ENCODE measurements at regions not wholly inside any gene's neighbourhood (a gene's known extent, or its start where the extent isn't known, plus 50 kb on each side); places are given as distances from the start of the nearest gene placed in this dataset.
"Not testable (repeated sequence)": the region's sequence is repeated elsewhere in the genome, so short reads cannot be mapped to it uniquely, and the experiment has no call there.

GRCh38 chr7:122248472-122248871, 56.1 kb downstream of the FEZF1 start:
- DNase-seq (ENCODE audit: low spot score) (no peak), ATAC-seq (no peak)
- intact Hi-C loops (cut with DNase I), result no loop called here

GRCh38 chr7:122238729-122239128, 65.8 kb downstream of the FEZF1 start:
- ATAC-seq; intact Hi-C loops (cut with DNase I); DNase-seq (ENCODE audit: low spot score): not testable (repeated sequence)

- intact Hi-C loops (cut with DNase I); DNase-seq (ENCODE audit: low spot score); ATAC-seq: not testable (repeated sequence)
Measured at GRCh38 chr7:122238297-122238696, 66.3 kb downstream of the FEZF1 start.

- intact Hi-C loops (cut with DNase I), result no loop called here
- DNase-seq (ENCODE audit: low spot score) (no peak), ATAC-seq (no peak)
Measured at GRCh38 chr7:122225874-122226273, 78.7 kb downstream of the FEZF1 start.

GRCh38 chr7:122219253-122219865, 75.3 kb upstream of the AASS start:
- intact Hi-C loops (cut with DNase I), result no loop called here

GRCh38 chr7:122217125-122217524, 73.1 kb upstream of the AASS start:
- no peak for ATAC-seq
- intact Hi-C loops (cut with DNase I), result loop anchor here (2.0 kb wide), 1 partner anchor 312 kb away; no protein-coding TSS in a partner anchor
- no peak for DNase-seq (ENCODE audit: low spot score)

More at GRCh38 chr7:122219253-122219865, 75.3 kb upstream of the AASS start:
- DNase-seq (ENCODE audit: low spot score) (no peak), ATAC-seq (no peak)

- DNase-seq (ENCODE audit: low spot score), result no peak
- no peak for ATAC-seq
- intact Hi-C loops (cut with DNase I), result no loop called here
Measured at GRCh38 chr7:122212754-122213153, 68.7 kb upstream of the AASS start.

GRCh38 chr7:122211362-122211761, 67.3 kb upstream of the AASS start:
- intact Hi-C loops (cut with DNase I), result no loop called here

GRCh38 chr7:122206985-122207384, 62.9 kb upstream of the AASS start:
- ATAC-seq (no peak), DNase-seq (ENCODE audit: low spot score) (no peak)
- intact Hi-C loops (cut with DNase I), result no loop called here

More at GRCh38 chr7:122211362-122211761, 67.3 kb upstream of the AASS start:
- ATAC-seq, result no peak
- no peak for DNase-seq (ENCODE audit: low spot score)

GRCh38 chr7:122203814-122204213, 59.8 kb upstream of the AASS start:
- intact Hi-C loops (cut with DNase I), result no loop called here

GRCh38 chr7:122200888-122201287, 56.8 kb upstream of the AASS start:
- DNase-seq (ENCODE audit: low spot score), result no peak
- intact Hi-C loops (cut with DNase I), result no loop called here
- no peak for ATAC-seq

More at GRCh38 chr7:122203814-122204213, 59.8 kb upstream of the AASS start:
- DNase-seq (ENCODE audit: low spot score) (no peak), ATAC-seq (no peak)

- no peak for DNase-seq (ENCODE audit: low spot score)
- no peak for ATAC-seq
- intact Hi-C loops (cut with DNase I), result no loop called here
Measured at GRCh38 chr7:122199171-122199570, 55.1 kb upstream of the AASS start.

GRCh38 chr7:122198581-122198980, 54.5 kb upstream of the AASS start:
- ATAC-seq (no peak), DNase-seq (ENCODE audit: low spot score) (no peak)
- intact Hi-C loops (cut with DNase I), result no loop called here

Data from sciatic nerve (tissue), 2 donors.